ENCODE measurements at regions not wholly inside any gene's neighbourhood (a gene's known extent, or its start where the extent isn't known, plus 50 kb on each side); places are given as distances from the start of the nearest gene placed in this dataset.

DNA sequence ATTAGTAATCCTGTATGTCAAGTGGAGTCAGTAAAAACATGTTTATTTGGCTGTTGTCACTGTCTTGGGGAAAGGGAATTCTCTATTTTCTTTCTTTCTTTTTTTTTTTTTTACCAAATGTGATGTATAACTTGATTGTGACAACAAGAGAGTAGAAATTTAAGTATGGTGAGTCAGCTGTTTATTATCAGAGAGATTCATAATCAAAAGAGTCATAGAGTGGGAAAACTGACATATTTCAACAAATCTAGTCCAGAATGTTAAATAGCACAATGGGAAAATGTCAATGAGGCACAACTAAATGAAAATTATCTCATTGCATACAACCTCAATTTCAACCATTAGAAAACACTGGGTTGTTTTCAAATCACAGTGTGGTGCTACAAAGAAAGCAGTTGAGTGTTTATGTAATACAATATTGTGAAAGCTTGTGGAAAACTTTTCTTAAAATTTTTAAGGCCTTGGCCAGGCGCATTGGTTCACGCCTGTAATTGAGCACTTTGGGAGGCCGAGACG lies 111.9 kb upstream of the DTNA start:
- no peak overlapping the region for H3K4me3 ChIP-seq (ENCODE audit: low read depth, low read length)
- TF ChIP-seq, protein P1, sequence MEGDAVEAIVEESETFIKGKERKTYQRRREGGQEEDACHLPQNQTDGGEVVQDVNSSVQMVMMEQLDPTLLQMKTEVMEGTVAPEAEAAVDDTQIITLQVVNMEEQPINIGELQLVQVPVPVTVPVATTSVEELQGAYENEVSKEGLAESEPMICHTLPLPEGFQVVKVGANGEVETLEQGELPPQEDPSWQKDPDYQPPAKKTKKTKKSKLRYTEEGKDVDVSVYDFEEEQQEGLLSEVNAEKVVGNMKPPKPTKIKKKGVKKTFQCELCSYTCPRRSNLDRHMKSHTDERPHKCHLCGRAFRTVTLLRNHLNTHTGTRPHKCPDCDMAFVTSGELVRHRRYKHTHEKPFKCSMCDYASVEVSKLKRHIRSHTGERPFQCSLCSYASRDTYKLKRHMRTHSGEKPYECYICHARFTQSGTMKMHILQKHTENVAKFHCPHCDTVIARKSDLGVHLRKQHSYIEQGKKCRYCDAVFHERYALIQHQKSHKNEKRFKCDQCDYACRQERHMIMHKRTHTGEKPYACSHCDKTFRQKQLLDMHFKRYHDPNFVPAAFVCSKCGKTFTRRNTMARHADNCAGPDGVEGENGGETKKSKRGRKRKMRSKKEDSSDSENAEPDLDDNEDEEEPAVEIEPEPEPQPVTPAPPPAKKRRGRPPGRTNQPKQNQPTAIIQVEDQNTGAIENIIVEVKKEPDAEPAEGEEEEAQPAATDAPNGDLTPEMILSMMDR (IDR thresholded peaks at IDR 0.05; ENCODE audit: control insufficient read depth, extremely low read depth, insufficient read depth) = no peak
- DNase-seq (ENCODE audit: low read depth) = no peak

DNA sequence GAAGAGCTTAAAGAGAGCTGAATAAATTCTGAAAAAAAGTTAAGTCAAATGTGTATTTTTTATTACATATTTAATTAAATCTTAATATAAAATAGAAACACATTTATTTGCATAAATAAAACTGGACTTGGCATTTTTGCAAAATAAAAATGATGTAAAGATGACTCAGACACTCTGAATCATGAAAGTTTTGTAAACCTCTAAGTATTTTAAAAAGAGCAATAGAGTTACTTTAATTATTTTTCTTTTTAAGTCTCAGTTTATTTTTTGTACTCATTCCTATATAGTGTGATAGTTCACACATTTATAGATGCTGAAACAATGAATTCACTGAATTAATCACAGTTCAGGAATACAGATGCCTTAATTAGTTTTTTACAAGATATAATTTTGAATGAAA lies 109.9 kb upstream of the DTNA start:
- H3K4me3 ChIP-seq (ENCODE audit: low read depth, low read length) = no peak overlapping the region
- no peak for DNase-seq (ENCODE audit: low read depth)
- TF ChIP-seq, protein P1 (IDR thresholded peaks at IDR 0.05; ENCODE audit: control insufficient read depth, extremely low read depth, insufficient read depth) = no peak

DNA sequence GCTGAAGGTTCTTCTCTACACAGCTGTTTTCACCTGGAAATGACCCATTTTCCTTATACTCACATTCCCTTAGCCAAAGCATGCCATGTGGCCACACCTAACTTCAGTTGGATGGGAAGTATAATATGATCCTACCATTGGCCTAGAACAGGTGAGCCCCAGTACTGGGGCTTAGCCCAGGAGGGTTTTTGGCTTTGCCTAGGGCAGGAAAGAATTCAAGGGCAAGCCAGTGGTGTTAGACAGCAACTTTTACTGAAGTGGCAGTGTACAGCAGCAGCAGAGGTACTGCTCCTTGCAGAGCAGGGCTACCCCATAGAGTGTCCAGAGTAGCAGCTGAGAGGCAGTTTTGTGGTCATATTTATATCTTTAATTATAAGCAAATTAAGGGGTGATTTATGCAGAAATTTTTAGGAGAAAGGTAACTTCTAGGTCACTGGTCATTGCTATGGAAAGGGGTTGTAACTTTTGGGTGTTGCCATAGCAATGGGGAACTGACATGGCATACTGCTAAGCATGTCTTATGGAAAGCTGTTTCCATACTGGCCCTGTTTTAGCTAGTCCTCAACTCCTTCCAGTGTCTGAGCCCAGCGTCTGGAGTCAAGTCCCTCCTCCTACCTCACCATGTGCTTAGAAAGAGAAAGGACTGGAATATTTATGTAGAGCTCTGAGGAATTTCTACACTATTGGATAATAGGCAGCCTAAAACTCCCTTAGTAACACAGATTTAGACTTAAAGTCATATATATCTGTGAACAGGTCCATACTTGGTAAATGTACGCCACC lies 109.0 kb upstream of the DTNA start:
- DNase-seq (ENCODE audit: low read depth) = no peak
- no peak overlapping the region for H3K4me3 ChIP-seq (ENCODE audit: low read depth, low read length)
- TF ChIP-seq, protein P1 (IDR thresholded peaks at IDR 0.05; ENCODE audit: control insufficient read depth, extremely low read depth, insufficient read depth) = no peak

DNA sequence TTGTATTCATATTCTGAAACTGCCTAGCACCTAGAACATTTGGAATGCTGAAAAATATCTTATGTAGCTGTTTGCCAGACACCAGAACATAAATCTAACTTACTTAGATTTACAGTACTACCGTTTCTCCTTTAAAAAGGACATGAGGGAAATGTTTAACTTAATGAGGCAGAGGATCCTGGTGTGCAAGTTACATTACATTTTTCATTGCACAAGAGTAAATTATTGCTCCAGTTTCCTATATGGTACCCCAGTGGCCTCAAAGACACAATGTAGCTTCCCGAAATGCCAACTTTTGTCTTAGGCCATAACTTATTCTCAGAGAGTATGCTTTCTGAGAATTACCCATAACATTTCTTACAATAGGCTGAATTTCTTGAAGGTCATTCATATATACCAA lies 105.5 kb upstream of the DTNA start:
- no peak overlapping the region for H3K4me3 ChIP-seq (ENCODE audit: low read depth, low read length)
- no peak for DNase-seq (ENCODE audit: low read depth)
- TF ChIP-seq, protein P1 (IDR thresholded peaks at IDR 0.05; ENCODE audit: control insufficient read depth, extremely low read depth, insufficient read depth) = no peak

DNA sequence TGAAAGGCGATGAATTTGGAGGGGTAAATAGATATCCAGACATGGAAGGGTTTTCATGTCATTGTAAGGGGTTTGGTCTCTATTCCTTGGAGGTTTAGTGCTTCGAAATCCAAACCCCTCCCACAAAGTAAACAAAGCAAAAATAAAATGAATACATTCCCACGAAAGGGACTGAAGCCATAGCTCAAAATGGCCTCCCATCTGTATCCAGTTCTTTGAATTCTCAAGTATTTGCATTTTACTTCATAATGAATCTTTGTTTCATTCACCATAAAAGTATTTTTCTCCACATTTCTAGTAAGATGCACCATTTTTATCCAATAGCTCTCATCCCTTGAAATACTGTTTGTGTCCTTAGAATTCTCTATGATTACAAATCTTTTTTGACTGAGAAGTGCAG lies 103.2 kb upstream of the DTNA start:
- TF ChIP-seq, protein P1 (IDR thresholded peaks at IDR 0.05; ENCODE audit: control insufficient read depth, extremely low read depth, insufficient read depth) = no peak
- no peak for DNase-seq (ENCODE audit: low read depth)
- H3K4me3 ChIP-seq (ENCODE audit: low read depth, low read length) = no peak overlapping the region

DNA sequence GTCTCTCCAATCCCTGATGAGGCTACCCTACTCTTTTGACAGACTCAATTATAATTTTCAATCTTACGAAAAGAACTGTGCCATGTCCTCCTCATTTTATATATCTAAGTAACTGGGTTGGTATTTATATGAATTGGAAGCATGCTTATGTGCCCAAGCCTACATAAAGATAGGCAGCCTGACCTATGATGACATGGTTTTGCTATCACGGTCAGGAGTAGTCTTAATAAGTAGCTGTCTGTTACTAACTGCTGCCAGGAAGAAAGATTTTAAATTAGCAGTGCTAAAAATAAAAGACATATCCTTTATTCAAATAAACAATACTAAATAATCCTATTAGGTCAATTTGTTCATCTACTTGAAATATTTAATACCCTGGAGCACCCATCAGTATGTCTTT lies 102.0 kb upstream of the DTNA start:
- no peak for DNase-seq (ENCODE audit: low read depth)
- no peak overlapping the region for H3K4me3 ChIP-seq (ENCODE audit: low read depth, low read length)
- TF ChIP-seq, protein P1 (IDR thresholded peaks at IDR 0.05; ENCODE audit: control insufficient read depth, extremely low read depth, insufficient read depth) = no peak

Data from LNCaP clone FGC (cell line).